Type B pancreatic cell (in vitro differentiated cells): ENCODE measurements at regions not wholly inside any gene's neighbourhood (a gene's known extent, or its start where the extent isn't known, plus 50 kb on each side); places are given as distances from the start of the nearest gene placed in this dataset.

Source experiments
- DNase-seq: peaks from one replicate; pipeline ENCODE4 v3.0.0; 2021; ENCODE audit warnings: mixed read lengths; ENCODE audit not compliant: unreplicated experiment; ENCODE audit errors: extremely low spot score
- H3K27ac Mint-ChIP-seq: 2 replicates; pipeline ENCODE4 v1.8.0; 2021; ENCODE audit warnings: mild to moderate bottlenecking, mixed read lengths
- H3K27me3 Mint-ChIP-seq: 2 replicates; pipeline ENCODE4 v1.8.0; 2021; ENCODE audit warnings: mixed read lengths
- H3K36me3 Mint-ChIP-seq: 2 replicates; pipeline ENCODE4 v1.8.0; 2021; ENCODE audit warnings: mixed read lengths
- H3K4me1 Mint-ChIP-seq: one replicate; pipeline ENCODE4 v1.8.0; 2021; ENCODE audit warnings: mixed read lengths; ENCODE audit not compliant: unreplicated experiment
- H3K4me3 Mint-ChIP-seq: 2 replicates; pipeline ENCODE4 v1.8.0; 2021; ENCODE audit warnings: mild to moderate bottlenecking, mixed read lengths
- H3K9me3 Mint-ChIP-seq: 2 replicates; pipeline ENCODE4 v1.8.0; 2021; ENCODE audit warnings: mixed read lengths
- TF ChIP-seq, protein P1 (sequence below): fragments of 200-600 bp; sonication (generic); conservative IDR thresholded peaks from 2 replicates; pipeline ENCODE4 v1.5.0; 2021; ENCODE audit warnings: antibody characterized with exemption, mild to moderate bottlenecking

DNA sequence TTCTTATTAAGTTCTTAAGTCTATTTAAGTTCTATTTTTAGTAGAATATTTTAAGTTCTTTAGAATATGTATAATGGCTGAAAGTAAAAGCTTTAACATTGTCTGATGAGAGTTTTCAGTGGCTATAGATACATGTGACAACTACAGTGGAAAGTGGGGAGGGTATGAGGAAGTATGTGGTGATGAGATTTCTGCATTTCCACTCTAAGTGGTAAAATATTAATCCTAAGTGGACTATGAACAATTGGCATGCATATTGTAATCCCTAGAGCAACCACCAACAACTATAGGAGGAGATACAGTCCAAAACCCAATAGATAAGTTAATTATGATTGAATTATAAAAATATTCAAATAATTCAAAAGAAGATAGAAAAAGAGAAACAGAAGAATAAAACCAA is 183.6 kb downstream of the GADD45G start:
- no peaks in the 10 kb centered on the region for H3K36me3 Mint-ChIP-seq
- TF ChIP-seq, protein P1, sequence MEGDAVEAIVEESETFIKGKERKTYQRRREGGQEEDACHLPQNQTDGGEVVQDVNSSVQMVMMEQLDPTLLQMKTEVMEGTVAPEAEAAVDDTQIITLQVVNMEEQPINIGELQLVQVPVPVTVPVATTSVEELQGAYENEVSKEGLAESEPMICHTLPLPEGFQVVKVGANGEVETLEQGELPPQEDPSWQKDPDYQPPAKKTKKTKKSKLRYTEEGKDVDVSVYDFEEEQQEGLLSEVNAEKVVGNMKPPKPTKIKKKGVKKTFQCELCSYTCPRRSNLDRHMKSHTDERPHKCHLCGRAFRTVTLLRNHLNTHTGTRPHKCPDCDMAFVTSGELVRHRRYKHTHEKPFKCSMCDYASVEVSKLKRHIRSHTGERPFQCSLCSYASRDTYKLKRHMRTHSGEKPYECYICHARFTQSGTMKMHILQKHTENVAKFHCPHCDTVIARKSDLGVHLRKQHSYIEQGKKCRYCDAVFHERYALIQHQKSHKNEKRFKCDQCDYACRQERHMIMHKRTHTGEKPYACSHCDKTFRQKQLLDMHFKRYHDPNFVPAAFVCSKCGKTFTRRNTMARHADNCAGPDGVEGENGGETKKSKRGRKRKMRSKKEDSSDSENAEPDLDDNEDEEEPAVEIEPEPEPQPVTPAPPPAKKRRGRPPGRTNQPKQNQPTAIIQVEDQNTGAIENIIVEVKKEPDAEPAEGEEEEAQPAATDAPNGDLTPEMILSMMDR: no peak
- H3K4me3 Mint-ChIP-seq: no peak overlapping the region
- no peaks in the 10 kb centered on the region for H3K27me3 Mint-ChIP-seq
- H3K4me1 Mint-ChIP-seq: peaks cover 12% of the 10 kb centered on the region
- no peak overlapping the region for H3K27ac Mint-ChIP-seq
- H3K9me3 Mint-ChIP-seq: peaks cover 5% of the 10 kb centered on the region
- no peak for DNase-seq

DNA sequence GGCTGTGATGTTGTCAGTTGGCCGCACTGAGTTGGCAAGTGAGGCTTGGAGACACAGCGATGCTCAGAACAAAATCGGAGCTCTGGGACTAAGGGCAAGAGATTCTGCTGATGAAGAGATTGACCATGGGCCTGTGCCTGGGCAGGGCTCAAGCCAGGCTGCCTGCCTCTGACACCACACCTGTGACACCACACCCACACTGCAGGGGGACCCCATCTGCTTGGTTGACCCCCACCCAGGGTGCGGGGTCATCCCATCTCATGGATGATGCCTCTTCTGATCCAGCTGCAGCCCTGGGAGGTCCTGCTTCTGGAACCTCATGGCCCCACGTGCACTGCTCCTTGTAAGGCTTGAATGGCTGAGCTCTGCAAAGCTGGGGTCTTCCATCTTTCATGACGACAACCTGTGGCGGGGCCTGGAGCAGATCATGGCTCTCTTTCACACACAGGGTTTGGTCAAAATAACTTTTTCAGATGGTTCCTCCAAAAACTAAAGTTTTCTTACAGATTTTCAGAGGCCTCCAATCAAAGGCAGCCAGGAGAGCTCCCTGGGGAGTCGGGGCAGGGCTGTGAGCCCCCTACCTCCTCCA is 185.2 kb downstream of the GADD45G start:
- DNase-seq: no peak
- Mint-ChIP-seq H3K9me3 (peaks cover 5% of the 10 kb centered on the region), H3K27ac (no peak overlapping the region), H3K36me3 (no peaks in the 10 kb centered on the region), H3K27me3 (no peaks in the 10 kb centered on the region), H3K4me3 (no peak overlapping the region), H3K4me1 (peaks cover 12% of the 10 kb centered on the region)
- TF ChIP-seq, protein P1: no peak

DNA sequence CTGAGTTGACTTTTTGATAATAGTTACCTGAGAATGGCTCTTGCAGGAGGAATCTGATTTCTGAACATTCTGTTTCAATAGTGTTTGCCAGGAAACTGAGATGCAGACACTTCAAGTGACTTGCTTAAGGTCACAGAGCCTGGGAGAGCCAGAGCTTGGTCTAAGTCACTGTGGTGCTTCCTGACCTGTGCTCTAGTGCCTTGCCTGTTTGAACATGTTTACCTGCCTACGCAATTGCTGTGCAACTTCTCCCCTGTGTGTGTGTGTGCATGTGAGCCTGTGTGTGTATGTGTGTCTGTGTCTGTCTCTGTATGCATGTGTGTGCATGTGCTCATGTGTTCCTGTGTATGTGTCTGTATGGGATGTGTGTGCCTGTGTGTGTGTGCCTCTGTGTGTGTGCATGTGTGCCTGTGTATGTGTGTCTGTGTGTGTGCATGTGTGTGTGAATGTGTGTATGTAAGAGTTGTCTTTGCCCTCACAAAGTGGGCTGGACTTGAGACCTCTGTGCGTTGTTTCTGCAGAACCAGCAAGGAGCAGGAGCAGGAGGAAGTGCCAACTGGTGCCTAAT is 185.8 kb downstream of the GADD45G start:
- H3K36me3 Mint-ChIP-seq: no peaks in the 10 kb centered on the region
- H3K4me1 Mint-ChIP-seq: peaks cover 18% of the 10 kb centered on the region
- H3K4me3 Mint-ChIP-seq: no peak overlapping the region
- H3K27me3 Mint-ChIP-seq: no peaks in the 10 kb centered on the region
- DNase-seq: no peak
- H3K9me3 Mint-ChIP-seq: peaks cover 5% of the 10 kb centered on the region
- TF ChIP-seq, protein P1: no peak
- H3K27ac Mint-ChIP-seq: no peak overlapping the region

DNA sequence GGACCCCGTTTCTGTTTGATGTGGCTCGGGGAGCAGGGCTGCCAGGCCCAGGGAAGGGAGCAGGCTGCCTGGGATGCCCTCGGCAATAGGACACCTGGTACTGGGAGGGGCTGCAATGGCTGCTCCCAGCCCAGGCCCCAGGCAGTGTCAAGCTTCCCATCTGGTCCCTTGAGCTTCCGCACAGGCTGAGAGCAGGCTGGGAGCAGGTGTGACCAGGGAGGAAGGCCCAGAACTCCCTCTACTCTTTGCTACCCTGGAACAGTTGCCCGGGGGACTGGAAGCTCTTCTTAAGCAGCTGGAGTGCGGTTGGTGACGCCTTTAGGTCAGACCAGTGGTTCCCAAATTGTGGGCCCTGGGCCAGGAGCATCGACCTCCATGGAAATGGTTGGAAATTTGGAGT is 186.9 kb downstream of the GADD45G start:
- no peaks in the 10 kb centered on the region for H3K36me3 Mint-ChIP-seq

DNA sequence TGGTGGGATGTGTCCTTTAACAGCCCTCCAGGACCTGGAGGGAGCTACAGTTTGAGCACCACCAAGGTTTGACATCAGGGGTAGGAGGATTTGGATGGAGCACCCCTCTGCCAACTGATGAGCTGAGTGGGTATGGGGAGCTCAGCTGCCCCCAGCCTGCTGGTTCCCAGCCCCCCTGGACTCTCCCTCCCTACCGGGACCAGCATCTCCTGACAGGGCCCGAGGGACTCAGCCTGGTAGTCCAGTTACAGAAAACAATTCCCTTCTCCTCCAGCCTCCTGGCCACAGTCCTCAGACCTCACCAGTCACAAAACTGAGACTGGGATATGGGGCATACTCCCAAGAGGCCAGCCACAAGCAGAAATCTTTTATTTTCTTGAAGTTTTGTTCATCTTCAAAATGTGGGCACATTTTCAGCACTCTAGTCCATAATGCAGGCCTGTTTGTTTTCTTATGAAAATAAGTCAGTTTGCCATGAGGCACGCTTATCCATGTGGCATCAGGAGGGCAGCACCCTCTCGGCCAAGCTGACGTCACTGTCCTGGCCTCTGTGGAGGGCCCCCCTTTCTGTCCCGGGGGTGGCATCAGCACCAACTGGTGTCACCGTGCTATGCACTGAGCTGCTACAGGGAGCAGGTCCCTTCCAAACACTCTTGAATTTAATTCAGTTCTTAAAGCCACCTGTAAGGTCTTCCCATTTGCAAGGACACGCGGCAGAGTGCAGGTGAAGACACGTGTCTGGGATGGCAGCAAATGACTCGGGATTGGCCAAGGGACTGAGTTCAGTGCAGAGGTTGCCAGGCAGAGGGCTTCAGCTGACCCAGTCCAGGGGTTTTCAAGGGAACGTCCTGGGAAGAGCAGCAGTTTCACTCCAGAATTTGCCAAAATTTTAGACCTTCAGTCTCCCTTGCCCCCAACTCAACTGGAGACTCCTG is 187.6 kb downstream of the GADD45G start:
- H3K27me3 Mint-ChIP-seq: no peaks in the 10 kb centered on the region

More for the DNA sequence above, 186.9 kb downstream of the GADD45G start:
- no peak for DNase-seq
- TF ChIP-seq, protein P1: no peak
- H3K9me3 Mint-ChIP-seq: peaks cover 5% of the 10 kb centered on the region
- H3K4me3 Mint-ChIP-seq: no peak overlapping the region
- H3K27ac Mint-ChIP-seq: no peak overlapping the region
- H3K4me1 Mint-ChIP-seq: peaks cover 12% of the 10 kb centered on the region
- H3K27me3 Mint-ChIP-seq: no peaks in the 10 kb centered on the region

More for the DNA sequence above, 187.6 kb downstream of the GADD45G start:
- Mint-ChIP-seq H3K27ac (no peak overlapping the region), H3K4me1 (peaks cover 13% of the 10 kb centered on the region), H3K4me3 (no peak overlapping the region), H3K9me3 (no peaks in the 10 kb centered on the region), H3K36me3 (no peaks in the 10 kb centered on the region)
- TF ChIP-seq, protein P1: no peak
- no peak for DNase-seq
